Mammary epithelial cell (primary cell): ENCODE measurements at regions not wholly inside any gene's neighbourhood (a gene's known extent, or its start where the extent isn't known, plus 50 kb on each side); places are given as distances from the start of the nearest gene placed in this dataset.

Experiments
- EZH2 ChIP-seq: IDR thresholded peaks from 2 replicates; pipeline ENCODE4 v1.6.1; 2012; ENCODE audit warnings: low read length, inconsistent platforms, borderline replicate concordance
- TF ChIP-seq, protein P1 (sequence below), 2 donors: IDR thresholded peaks in 1 of 2; conservative IDR thresholded peaks in 1 of 2; 2 replicates each; pipeline ENCODE4 v1.5.1; 2011 to 2012; ENCODE audit warnings: inconsistent platforms in 2 of 2, low read length in 2 of 2, mild to moderate bottlenecking in 2 of 2, control low read depth in 1 of 2, low read depth in 1 of 2; ENCODE audit not compliant: insufficient read depth in 1 of 2; ENCODE audit errors: extremely low read depth in 1 of 2

DNA sequence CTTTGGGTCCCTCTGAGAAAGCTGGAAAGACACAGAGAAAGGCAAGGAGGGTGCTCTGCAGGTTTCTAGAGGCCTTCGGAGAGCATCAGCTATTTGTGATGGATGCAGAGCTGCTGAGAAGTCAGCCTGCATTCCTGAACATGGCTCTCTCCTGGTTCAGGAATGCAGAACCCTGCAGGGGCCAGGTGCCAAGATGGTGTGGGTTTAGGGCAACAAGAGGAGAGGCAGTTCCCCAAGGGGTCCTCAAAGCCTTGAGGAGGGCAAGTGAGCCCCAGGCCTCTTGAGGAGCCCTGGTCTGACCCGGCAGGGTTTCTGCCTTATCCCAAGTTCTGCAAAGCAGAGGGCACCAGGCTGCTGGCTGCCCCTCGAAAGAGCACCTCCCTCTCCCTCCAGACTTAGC, 93.3 kb downstream of the HS1BP3 start:
- TF ChIP-seq, protein P1, sequence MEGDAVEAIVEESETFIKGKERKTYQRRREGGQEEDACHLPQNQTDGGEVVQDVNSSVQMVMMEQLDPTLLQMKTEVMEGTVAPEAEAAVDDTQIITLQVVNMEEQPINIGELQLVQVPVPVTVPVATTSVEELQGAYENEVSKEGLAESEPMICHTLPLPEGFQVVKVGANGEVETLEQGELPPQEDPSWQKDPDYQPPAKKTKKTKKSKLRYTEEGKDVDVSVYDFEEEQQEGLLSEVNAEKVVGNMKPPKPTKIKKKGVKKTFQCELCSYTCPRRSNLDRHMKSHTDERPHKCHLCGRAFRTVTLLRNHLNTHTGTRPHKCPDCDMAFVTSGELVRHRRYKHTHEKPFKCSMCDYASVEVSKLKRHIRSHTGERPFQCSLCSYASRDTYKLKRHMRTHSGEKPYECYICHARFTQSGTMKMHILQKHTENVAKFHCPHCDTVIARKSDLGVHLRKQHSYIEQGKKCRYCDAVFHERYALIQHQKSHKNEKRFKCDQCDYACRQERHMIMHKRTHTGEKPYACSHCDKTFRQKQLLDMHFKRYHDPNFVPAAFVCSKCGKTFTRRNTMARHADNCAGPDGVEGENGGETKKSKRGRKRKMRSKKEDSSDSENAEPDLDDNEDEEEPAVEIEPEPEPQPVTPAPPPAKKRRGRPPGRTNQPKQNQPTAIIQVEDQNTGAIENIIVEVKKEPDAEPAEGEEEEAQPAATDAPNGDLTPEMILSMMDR (conservative IDR thresholded peaks at IDR 0.05 in 1 of 2, IDR thresholded peaks at IDR 0.05 in 1 of 2; ENCODE audit: extremely low read depth in 1 of 2, insufficient read depth in 1 of 2, low read depth in 1 of 2, low read length in 2 of 2), result no peak
- no peak for TF ChIP-seq EZH2
